Suppressor macrophage (primary cell): ENCODE measurements at regions not wholly inside any gene's neighbourhood (a gene's known extent, or its start where the extent isn't known, plus 50 kb on each side); places are given as distances from the start of the nearest gene placed in this dataset.

Experiments
- DNase-seq, 4 experiments: peaks; one replicate each; pipeline ENCODE4 v3.0.0-alpha.2; 2020 to 2022

DNA sequence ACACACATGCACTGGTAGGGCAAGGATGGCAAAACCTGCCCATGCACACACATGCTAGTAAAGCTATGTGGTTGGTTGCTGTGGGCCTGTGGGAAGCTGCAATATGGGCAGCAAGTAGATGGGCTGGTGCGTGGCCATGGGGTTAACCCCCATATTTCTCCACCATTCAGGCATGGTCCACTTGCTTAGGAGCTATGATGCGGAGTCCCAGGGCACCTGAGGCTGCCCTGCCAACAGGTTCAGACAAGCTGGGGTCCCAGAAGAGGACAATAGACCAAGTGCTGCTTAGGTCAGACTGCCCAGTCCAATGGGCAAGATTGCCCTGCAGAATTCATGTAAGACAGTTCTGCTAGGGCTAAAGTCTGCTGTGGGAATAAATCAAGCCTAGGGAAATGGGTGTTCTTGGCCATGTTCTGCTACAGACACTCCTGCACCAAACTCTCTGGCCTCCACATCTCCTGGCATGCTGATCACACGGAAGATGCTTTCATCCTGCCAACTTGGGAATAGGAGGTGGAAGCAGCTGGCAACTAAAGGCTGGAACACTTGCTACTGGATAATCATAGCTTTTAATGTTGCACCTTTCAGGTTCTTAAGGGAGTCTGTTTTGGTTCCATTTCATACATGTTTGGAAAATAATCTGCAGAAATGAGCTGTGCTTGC is 646.3 kb upstream of the SLITRK1 start:
- no peak for DNase-seq

DNA sequence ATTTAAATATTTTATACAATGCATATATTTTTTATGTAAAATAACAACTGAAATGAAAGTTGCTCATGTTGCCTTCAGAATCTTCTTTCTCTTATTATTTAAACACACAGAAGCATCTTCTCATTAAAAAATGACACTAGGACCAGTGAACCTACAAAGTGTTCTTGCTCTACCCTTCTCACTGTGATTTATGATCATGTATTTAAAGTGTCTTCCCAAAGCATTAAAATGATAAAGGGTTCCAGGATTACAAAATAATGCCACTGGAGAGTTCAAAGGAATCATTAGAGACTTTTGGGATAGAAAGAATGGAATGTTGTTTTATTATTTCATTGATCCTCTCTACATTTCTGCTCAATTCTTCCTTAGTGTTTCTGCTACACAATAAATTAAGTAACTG is 643.6 kb upstream of the SLITRK1 start:
- DNase-seq, result no peak

DNA sequence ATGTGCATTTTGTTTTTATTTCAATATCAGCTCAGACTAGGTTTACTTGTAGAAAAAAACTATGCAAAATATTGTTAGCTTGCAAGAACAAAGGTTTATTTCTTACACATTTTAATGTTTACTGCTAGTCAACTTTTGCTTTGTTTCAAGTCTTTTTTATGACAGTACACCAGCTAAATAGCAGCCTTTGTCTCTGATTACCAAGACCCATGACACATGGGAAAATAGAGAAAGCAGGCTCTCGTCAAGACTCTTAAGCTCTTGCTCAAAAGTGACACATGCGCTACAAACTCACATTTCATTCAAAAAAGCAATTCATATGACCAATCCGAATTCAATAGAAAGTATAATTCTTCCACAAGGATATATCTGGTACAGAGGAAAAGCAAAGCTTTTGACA is 642.3 kb upstream of the SLITRK1 start:
- no peak for DNase-seq

DNA sequence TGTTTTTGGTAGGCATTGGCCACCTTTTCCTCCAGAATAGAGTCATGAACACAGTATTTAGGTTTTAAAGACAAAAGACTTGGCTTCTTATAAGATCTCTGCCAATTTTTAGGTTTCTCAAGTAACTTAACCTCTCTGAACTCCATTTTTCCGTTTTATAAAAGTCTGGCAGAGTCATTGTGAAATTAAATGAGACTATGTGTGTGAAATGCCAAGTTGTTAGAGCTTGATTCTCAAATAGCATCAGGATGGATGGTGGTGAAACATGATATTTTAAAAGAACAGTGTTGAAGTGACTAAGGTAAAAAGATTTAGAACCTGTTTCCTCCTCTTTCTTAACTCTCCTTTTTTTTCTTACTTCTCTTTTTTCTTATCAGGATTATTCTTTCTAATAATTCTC is 617.7 kb upstream of the SLITRK1 start:
- no peak for DNase-seq

DNA sequence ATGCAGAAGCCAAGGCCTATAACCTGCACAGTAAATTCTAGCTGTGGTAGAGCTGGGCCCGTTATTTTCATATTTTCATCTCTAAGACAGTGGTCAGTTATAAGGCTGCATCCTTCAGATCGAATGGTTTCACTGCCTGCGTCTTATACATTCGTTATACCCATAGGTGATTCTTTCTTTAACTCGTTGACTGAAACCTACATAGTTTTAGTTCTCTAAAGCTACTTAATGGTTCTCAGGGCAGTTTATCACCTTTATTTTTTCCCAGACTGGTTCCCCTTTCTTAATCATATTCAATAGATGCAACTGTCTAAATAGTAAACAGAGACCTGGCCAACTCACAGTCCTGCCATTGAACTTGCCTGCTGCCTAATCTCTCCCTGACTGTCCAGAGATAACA is 615.3 kb upstream of the SLITRK1 start:
- no peak for DNase-seq

DNA sequence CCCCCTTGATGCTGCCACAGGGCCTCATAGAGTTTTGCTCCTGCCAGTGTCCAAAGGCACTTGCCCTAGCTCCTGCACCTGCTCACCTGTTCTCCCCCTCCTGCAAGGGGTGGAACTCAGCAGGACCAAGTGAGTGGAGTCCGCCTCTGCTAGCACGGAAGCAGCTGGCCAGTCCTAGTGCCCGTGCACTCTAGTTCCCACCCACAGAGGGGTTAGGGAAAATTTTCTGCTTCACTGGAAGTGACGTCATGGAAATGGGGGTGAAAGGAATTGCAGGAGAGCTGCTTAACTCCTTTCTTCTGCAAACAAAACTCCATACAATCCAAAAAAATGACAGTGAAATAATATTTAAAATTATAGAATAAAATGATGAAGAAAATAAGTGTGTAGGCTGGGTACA is 609.7 kb upstream of the SLITRK1 start:
- no peak for DNase-seq

DNA sequence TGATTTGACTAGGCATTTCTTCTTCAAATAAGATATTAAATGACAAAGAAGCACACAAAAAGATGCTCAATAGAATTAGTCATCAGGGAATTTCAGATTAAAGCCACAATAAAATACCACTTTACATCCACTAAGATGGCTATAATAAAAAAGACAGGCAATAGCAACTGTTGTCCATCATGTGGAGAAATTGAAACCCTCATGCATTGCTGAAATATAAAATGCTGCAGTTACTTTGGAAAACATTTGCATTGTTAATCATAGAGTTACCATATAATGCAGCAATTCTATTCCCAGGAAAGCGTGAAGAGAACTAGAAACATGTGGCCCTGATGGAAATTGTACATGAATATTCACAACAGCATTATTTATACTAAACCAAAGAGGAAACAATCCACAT is 605.5 kb upstream of the SLITRK1 start:
- no peak for DNase-seq

DNA sequence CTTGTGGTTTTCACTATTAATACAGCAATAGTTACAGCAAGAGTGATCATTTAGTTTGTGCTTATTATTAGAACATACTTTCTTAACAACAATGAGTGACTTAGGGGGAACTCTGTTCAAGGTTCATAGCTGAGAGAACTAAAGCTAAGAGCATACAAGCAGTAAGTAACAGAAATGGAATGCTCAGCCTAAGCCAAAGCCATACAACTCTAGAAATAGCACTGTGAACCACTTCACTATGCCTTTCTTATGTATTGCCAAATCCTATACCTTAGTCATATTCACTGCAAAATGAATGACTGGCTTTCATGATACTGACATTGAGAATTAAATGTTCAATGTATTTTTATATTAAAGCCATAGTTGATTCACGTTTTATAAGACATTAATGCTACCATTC is 599.7 kb upstream of the SLITRK1 start:
- no peak for DNase-seq

DNA sequence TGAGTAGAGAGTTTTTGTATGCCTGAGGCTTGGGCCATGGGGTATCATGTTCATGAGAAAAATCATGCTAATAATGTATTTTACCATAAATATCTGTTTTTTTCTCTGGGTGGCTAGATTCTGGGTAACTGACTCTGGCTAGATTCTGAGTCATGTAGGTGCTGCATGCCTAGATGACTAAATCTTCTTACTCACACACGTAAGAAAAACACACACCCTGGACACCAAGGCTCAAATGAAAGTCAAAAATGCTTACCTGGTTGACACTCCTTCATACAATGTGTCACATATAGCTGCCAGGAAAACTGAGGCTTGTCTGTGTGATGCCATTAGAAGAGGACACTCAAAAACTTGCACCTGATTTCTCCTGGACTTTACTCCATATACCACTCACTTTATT is 597.4 kb upstream of the SLITRK1 start:
- no peak for DNase-seq

DNA sequence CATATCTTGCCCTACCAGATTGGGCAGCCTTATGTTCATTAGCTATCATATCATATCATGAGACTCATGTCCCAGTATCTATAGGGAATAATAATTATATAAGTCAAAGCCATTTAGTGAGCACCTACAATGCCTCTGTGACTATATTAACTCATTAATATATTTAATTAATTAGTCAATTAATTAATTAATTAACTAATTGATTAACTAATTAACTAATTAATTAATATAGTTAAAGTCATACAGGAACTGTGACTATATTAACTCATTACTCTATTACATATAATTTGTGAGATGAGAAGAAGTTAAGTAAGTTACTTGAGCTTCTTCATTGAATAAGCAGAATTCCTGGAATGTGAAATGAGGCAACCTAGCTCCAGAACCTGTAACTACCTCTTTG is 588.3 kb upstream of the SLITRK1 start:
- no peak for DNase-seq

DNA sequence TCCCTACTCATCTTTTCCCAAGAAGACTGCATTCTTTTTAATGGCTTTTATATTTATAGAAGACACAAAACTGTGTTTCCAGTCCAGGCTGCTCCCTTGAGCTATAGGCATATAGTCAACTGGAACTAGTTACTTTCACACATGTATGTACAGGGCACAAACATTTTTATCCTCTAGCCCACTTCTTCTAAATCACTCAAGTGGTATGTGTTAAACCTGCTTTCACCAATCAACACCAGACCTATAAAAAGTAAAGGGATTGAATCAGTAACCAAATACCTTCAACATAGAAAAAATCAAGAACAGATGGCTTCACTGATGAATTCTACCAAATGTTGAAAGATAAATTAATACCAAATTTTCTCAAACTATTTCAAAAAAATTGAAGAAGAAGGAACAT is 584.2 kb upstream of the SLITRK1 start:
- DNase-seq, result no peak

DNA sequence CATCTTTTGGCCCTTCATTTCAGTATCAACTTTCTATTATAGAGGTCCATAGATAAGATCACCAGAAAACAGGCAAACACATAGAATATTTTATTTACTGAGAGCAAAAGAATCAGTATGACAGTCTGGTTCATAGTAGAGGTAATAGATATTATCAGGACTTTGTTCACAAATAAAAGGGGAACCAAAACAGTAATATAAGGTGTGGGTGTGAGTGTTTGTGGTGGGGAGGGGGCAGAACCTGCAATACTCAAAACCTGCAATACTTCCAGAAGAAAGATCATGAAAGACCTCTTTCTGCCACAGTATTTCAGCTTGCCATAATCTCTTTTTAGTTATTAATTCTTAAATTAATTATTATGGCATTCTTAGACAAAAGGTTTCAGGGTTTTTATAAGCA is 578.7 kb upstream of the SLITRK1 start:
- DNase-seq, result no peak

DNA sequence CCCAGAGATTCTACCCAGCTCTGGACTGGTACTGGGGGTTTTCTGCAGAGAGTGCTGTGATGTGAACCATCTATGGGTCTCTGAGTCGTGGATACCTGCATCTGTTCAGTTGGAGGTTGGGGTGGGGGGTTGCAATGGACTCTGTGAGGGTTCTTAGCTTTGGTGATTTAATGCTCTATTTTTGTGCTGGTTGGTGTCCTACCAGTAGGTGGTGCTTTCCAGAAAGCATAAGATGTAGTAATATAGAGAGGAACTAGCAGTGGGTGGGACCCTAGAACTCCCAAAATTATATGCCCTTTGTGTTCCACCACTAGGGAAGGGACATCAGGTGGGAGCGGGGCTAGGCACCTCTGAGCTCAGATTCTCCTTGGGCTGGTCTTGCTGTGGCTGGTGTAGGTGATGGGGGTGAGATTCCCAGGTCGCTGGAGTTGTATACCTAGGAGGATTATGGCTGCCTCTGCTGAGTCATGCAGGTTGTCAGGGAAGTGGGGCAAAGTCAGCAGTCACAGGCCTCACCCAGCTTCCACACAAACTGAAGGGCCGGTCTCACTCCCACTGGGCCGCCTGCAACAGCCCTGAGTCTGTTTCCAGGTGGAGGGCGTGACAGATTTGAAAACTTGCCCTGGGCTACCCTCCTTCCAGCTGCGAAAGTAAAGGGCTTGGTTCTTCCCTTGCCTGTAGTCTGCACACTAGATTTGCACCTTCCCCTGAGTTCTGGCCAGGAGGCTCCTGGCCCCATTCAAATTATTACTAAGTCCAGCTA is 573.0 kb upstream of the SLITRK1 start:
- DNase-seq, result no peak

DNA sequence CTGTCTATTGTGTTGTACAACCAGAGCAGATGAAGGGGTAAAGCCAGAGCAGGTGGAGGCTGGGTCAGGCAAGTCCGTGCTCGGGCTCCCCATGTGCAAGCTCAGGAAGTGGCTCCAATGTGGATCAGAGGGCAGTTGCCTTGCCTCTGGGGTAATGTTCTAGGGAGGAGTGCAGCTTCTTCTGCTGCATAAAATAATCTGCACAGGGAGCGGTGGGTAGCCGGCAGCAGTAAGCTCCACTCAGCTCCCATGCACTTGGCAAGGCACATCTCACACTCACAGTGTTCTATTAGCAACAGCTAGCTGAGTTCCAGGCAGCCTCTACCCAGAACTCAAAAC is 565.3 kb upstream of the SLITRK1 start:
- no peak for DNase-seq

DNA sequence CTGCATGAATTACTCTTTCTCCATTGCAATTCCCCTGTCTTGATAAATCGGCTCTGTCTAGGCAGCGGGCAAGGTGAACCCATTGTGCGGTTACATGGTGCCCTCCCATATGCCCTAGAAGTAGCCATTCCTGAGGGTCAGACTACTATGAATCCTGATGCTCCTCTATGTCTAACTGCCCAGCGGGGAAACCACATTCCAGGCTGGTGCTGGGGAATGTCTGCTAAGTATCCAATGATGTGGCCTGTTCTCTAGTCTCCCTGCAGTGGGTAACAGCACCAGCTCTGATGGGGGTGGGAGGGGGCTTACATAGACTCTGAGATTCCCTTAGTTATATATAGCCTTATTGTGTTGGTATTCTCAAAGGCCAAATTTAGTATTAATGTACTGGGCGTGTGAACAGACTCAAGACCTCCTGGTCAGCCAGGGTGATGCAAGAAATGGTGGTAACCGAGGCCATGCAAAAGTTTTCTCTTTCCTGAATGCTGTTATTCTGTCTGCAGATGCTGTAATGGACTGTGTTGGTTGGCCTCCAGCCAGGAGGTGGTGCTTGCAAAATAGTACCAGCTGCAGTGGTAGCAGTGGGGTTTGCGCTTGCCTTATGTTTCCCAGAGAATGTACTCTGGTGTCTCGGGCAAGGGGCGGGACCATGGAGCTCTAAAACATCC is 564.8 kb upstream of the SLITRK1 start:
- DNase-seq, result no peak

DNA sequence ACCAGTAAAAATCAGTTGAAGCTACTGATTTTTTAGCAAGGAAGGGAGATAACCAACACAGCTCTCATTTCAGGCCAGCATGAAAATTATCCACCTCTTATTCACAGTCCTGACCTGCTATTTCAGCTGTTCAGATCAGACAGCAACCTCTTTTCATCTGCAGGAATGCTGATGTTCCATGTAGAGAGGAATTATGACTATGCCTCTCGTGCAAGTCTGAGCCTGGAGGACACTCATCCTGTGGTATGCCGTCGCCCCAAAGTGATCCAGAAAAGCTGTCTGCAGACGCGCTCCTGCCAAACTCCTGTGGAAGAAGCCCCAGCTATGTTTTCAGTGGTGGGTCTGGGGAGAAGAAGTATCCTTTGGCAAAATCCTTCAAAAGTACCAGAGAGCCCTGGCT is 563.5 kb upstream of the SLITRK1 start:
- no peak for DNase-seq

DNA sequence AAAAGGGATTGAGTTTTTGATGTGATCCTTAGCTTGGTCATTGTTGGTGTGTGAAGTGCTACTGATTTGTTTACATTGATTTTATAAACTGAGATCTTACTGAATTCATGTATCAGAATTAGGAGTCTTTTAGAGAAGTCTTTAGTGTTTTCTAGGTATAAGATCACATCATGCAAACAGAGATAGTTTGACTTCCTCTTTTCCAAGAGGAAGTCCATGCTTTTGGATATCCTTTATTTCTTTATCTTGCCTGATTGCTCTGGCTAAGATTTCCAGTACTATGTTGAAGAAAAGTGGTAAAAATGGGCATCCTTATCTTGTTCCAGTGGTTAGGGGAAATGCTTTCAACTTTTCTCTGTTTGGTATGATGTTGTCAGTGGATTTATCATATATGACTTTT is 561.2 kb upstream of the SLITRK1 start:
- peak in 1 of 4 experiments; percentile 1 for DNase-seq

DNA sequence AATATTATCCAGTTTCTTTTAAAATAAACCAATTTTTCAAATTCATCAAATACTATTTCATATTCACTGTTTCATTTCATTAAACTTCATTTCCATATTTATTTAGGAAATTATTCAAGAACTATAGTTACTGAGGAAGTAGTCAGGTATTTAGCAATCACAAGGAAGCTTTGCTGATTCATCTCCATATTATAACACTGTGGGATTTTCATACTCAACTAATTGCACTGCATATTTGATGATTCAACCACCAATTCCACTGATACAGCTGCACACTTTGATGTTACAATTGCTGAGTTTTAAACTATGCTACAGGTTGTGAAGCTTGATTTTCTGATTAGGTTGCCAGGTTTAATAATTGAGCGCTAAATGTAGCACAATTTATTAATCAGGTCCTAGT is 556.8 kb upstream of the SLITRK1 start:
- DNase-seq, result peak in 1 of 4 experiments; percentile 1

DNA sequence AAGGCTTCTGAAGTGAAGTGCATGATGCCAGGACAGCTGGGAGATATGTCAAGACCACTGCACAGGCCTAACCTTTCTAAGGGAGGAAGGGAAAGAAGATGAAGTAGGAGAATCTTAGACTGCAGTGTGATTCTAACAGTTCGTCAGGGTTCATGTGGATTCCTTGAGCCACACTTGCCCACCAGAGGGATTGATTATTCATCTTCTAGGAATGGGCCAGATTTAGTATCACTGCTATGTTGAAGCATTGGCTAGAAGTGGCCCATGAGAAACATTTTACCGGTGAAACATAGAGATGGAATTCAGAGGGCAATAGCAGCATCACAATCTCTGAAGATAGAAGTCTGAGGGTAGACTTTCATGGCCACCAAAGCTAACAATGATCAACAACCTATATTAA is 550.8 kb upstream of the SLITRK1 start:
- no peak for DNase-seq

DNA sequence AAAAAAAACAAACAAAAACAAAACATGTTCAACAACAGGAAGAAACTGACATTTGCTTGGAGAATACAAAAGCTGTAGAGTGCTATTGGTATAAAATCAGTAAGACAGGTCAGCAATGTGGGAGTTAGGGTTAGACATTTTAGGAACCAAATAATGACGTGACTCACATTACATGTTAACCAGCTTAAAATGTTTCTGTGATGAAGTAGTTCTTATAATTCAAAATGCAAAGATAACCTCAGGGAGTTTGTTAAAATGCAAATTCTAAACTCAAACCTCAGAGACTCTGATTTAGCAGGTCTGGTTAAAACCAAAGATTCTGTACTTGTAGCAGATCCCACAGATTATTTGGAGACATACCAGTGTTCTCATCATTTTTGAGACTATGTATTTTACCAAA is 549.4 kb upstream of the SLITRK1 start:
- DNase-seq, result no peak

DNA sequence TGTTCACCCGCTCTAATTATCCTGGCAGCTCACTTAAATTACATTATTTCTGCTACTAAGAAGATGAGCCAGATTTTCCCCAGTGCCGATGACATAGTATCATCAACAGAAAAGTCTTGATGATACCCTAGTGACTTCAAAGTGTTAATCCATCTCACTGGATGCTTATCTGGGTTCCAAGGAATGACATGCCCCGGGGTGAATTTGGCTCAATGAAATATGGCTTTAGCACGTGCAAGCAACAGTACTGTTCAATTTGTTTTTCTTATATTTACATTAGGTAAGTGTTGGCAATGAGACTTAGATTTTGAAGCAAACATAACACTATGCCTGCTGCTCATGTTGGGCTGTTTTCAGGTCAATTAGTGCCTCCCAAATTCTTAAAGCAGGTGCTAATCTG is 548.2 kb upstream of the SLITRK1 start:
- no peak for DNase-seq

DNA sequence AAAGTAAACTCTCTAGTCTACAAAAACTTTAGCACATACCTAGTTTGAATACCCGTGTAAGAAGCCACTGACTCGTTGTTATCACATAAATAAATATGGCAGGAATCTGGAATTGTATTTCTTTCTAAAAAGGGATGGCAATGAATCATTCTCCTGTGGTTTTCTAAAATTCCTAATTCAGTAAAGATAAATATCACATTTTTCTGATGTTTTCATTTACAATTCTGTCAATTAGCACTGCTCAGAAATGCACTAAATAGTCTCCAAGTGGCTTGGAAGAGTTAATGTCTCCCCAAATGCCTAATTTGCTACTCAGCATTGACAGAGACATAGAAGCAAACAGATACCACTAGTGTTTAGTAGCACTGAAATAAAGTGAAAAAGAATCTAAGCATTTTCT is 547.7 kb upstream of the SLITRK1 start:
- no peak for DNase-seq

DNA sequence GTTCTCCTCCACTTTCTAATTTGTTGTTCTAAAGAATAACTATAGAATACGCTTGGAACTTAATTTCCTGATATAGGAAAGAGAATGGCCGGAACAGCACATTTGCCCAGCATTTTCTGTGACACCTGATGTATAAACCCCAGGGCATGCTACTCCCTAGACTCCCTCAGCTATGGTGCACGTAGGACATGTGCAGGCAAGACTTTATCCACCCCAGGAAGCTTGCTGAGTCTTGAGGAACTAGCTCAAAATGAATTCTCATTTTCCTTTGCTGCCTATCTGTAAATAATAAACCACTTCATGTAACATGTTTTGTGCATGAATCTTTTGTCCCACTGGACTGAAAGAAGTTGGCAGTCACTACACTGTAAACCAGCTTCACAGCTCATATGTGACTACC is 535.8 kb upstream of the SLITRK1 start:
- no peak for DNase-seq

DNA sequence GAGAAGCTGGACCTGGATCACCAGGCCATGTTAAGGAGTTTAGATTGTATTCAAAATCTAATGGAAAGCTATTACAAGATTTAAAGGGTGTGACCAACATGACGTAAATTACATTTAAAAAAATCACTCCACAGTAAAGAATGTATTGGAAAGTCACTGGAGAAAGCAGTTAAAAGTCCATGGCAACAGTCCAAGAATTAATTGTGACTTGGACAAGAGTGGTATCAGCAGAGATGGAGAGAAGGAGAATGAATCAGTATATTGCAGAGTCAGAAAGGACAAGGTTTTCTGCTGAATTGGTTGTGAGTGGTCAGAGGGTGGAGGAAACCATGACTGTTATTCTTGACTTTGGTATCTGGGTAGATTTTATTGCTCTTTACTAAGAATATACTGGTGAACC is 535.1 kb upstream of the SLITRK1 start:
- DNase-seq, result no peak
